22Rv1 (cell line): ENCODE measurements at regions not wholly inside any gene's neighbourhood (a gene's known extent, or its start where the extent isn't known, plus 50 kb on each side); places are given as distances from the start of the nearest gene placed in this dataset.

ENCODE experiments used
- CTCF ChIP-seq: fragments of 450-650 bp; IDR thresholded peaks from 2 replicates; pipeline ENCODE4 v1.5.1; 2017; ENCODE audit warnings: mild to moderate bottlenecking
- ZFX ChIP-seq: fragments of 450-650 bp; IDR thresholded peaks from 2 replicates; pipeline ENCODE4 v1.6.1; 2017; ENCODE audit warnings: antibody characterized with exemption, borderline replicate concordance

GRCh38 chr3:194272221-194272620 lies 78.9 kb downstream of the CPN2 start:
- TF ChIP-seq CTCF (no peak), ZFX (no peak)
